HEK293T (cell line): ENCODE measurements at regions not wholly inside any gene's neighbourhood (a gene's known extent, or its start where the extent isn't known, plus 50 kb on each side); places are given as distances from the start of the nearest gene placed in this dataset.

Experiments
- ARNT ChIP-seq: fragments of 450-650 bp; IDR thresholded peaks from 2 replicates; pipeline ENCODE4 v1.6.1; 2017; ENCODE audit warnings: mild to moderate bottlenecking
- BHLHE40 ChIP-seq: fragments of 450-650 bp; IDR thresholded peaks from 2 replicates; pipeline ENCODE4 v1.6.1; 2016; ENCODE audit warnings: mild to moderate bottlenecking, moderate library complexity, borderline replicate concordance
- FOXK2 ChIP-seq: fragments of 450-650 bp; IDR thresholded peaks from 2 replicates; pipeline ENCODE4 v1.6.1; 2016; ENCODE audit warnings: mild to moderate bottlenecking
- FOXM1 ChIP-seq: fragments of 450-650 bp; IDR thresholded peaks from 2 replicates; pipeline ENCODE4 v1.6.1; 2017; ENCODE audit warnings: mild to moderate bottlenecking, borderline replicate concordance
- HDGF ChIP-seq: fragments of 450-650 bp; IDR thresholded peaks from 2 replicates; pipeline ENCODE4 v1.6.1; 2017; ENCODE audit warnings: antibody characterized with exemption, borderline replicate concordance
- LEF1 ChIP-seq: fragments of 450-650 bp; IDR thresholded peaks from 2 replicates; pipeline ENCODE4 v1.6.1; 2017; ENCODE audit warnings: mild to moderate bottlenecking, borderline replicate concordance
- NFRKB ChIP-seq: fragments of 450-650 bp; IDR thresholded peaks from 2 replicates; pipeline ENCODE4 v1.6.1; 2016; ENCODE audit warnings: mild to moderate bottlenecking, moderate library complexity
- PKNOX1 ChIP-seq: fragments of 450-650 bp; IDR thresholded peaks from 2 replicates; pipeline ENCODE4 v1.6.1; 2016
- SP1 ChIP-seq: fragments of 450-650 bp; IDR thresholded peaks from 2 replicates; pipeline ENCODE4 v1.6.1; 2017
- SUZ12 ChIP-seq: fragments of 450-650 bp; IDR thresholded peaks from 2 replicates; pipeline ENCODE4 v1.6.1; 2016; ENCODE audit warnings: mild to moderate bottlenecking
- TARDBP ChIP-seq: fragments of 450-650 bp; IDR thresholded peaks from 2 replicates; pipeline ENCODE4 v1.6.1; 2016
- ZNF384 ChIP-seq: fragments of 450-650 bp; IDR thresholded peaks from 2 replicates; pipeline ENCODE4 v1.6.1; 2016

GRCh38 chr21:41651406-41651805 lies 115.4 kb downstream of the RIPK4 start:
- TF ChIP-seq ARNT (no peak), FOXK2 (no peak), PKNOX1 (no peak), SP1 (no peak), HDGF (no peak), TARDBP (no peak), ZNF384 (no peak), FOXM1 (no peak), NFRKB (no peak), SUZ12 (no peak), BHLHE40 (no peak), LEF1 (no peak)
